ENCODE measurements at regions not wholly inside any gene's neighbourhood (a gene's known extent, or its start where the extent isn't known, plus 50 kb on each side); places are given as distances from the start of the nearest gene placed in this dataset.
A peak's percentile ranks its signal among the peaks of the same experiment; 100 is the strongest.

DNA sequence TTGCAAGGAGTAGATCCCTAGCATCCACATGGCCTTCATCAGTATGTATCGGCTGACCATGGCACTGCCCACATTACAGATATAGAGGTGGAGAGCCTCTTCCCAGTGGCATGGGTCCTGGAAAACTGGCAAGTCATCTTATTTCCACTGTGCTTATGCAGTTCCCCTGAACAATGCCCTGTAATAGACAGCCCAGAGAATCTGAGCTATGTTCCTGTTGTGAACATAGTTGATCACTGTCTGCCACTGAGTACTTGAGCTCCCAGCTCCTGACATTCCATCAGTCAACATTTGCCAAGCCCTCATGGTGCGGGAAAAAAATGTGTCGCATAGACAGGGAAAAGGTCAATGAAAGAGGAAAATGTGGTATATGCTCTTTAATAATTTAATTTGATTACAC, 861.9 kb downstream of the CDY2B start:
- DNase-seq (ENCODE audit: low read depth): no peak
- TF ChIP-seq, protein P1, sequence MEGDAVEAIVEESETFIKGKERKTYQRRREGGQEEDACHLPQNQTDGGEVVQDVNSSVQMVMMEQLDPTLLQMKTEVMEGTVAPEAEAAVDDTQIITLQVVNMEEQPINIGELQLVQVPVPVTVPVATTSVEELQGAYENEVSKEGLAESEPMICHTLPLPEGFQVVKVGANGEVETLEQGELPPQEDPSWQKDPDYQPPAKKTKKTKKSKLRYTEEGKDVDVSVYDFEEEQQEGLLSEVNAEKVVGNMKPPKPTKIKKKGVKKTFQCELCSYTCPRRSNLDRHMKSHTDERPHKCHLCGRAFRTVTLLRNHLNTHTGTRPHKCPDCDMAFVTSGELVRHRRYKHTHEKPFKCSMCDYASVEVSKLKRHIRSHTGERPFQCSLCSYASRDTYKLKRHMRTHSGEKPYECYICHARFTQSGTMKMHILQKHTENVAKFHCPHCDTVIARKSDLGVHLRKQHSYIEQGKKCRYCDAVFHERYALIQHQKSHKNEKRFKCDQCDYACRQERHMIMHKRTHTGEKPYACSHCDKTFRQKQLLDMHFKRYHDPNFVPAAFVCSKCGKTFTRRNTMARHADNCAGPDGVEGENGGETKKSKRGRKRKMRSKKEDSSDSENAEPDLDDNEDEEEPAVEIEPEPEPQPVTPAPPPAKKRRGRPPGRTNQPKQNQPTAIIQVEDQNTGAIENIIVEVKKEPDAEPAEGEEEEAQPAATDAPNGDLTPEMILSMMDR (IDR thresholded peaks at IDR 0.05; ENCODE audit: control insufficient read depth, extremely low read depth, insufficient read depth): no peak
- H3K4me3 ChIP-seq (ENCODE audit: low read depth, low read length): no peak overlapping the region

DNA sequence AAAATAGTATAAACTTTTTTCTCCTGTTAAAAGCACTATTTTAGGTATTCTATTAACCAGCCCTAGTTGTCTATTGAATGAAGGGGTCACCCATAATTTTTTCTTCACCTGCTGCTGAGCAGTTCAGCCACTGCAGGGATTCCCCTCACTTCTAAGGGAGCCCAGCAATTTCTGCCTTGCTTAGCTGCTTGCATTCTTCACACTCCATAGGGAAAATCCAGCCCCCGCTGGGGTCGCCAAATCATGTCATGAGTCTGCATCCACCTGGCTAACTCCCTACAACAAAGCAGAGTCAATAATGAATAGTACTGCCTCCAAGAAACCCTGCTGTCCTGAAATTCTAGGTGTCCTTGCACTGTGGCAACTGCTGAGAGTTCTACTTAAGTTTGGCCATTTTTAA, 886.5 kb downstream of the CDY2B start:
- TF ChIP-seq, protein P1 (IDR thresholded peaks at IDR 0.05; ENCODE audit: control insufficient read depth, extremely low read depth, insufficient read depth): no peak
- no peak for DNase-seq (ENCODE audit: low read depth)
- no peak overlapping the region for H3K4me3 ChIP-seq (ENCODE audit: low read depth, low read length)

DNA sequence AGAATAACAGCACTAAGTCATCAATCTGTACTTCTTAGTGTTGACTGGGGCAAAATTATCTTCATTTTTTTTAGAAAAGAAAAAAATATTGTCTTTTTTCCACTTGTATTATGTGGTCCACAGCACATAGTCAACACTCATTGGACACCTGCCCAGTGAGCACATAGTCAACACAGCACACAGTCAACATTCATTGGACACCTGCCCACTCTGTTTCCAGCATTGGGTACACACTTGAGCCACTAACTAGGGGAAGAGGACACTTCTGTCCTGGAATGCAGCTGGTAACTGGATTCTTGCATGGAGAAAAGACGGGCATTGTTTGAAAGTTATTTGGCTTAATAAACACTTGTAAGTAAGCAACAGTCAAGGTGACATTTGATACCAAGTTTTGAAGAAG, 898.2 kb downstream of the CDY2B start:
- TF ChIP-seq, protein P1 (IDR thresholded peaks at IDR 0.05; ENCODE audit: control insufficient read depth, extremely low read depth, insufficient read depth): no peak
- H3K4me3 ChIP-seq (ENCODE audit: low read depth, low read length): no peak overlapping the region
- DNase-seq (ENCODE audit: low read depth): peak; percentile 40

DNA sequence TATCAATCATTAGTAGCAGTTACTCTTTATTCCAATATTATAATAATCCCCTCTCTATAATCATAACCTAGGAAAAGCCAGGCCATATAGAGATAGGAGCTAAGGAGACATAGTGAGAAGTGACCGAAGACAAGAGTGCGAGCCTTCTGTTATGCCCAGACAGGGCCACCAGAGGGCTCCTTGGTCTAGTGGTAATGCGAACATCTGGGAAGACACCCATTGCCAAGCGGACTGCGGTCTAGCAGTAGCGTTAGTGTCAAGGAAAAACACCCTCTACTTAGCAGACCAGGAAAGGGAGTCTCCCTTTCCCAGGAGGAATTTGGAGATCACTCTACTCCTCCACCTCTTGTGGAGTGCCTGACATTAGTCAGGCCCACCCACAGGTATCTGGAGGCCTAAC, 920.9 kb downstream of the CDY2B start:
- no peak overlapping the region for H3K4me3 ChIP-seq (ENCODE audit: low read depth, low read length)
- TF ChIP-seq, protein P1 (IDR thresholded peaks at IDR 0.05; ENCODE audit: control insufficient read depth, extremely low read depth, insufficient read depth): peak; percentile 21; the same call in 1 of the 2 replicates
- no peak for DNase-seq (ENCODE audit: low read depth)

DNA sequence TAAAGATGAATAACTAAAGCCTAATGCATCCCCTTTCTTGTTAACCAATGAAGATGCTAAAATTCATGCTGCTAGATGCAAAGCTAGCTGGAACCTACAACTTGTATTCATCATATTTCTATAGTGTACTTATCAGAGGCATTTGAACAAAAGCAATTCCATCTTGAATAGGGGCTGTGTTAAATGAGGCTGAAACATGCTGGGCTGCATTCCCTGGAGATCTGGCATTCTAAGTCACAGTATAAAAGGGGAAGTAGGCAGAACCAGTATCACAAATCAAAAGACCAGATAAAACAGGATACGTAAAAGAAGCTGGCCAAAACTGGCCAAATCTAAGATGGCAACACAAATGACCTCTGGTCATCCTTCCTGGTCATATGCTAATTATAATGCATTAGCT, 932.8 kb downstream of the CDY2B start:
- TF ChIP-seq, protein P1 (IDR thresholded peaks at IDR 0.05; ENCODE audit: control insufficient read depth, extremely low read depth, insufficient read depth): no peak
- H3K4me3 ChIP-seq (ENCODE audit: low read depth, low read length): no peak overlapping the region
- no peak for DNase-seq (ENCODE audit: low read depth)
